Chondrocyte (in vitro differentiated cells): ENCODE measurements at regions not wholly inside any gene's neighbourhood (a gene's known extent, or its start where the extent isn't known, plus 50 kb on each side); places are given as distances from the start of the nearest gene placed in this dataset.
"Not testable (repeated sequence)": the region's sequence is repeated elsewhere in the genome, so short reads cannot be mapped to it uniquely, and the experiment has no call there.

Experiments
- DNase-seq: peaks from one replicate; pipeline ENCODE4 v3.0.0; 2021; ENCODE audit warnings: mixed read lengths, low spot score
- H3K27ac Mint-ChIP-seq: one replicate; pipeline ENCODE4 v1.8.0; 2021; ENCODE audit warnings: mild to moderate bottlenecking, moderate library complexity, mixed read lengths; ENCODE audit not compliant: unreplicated experiment
- H3K27me3 Mint-ChIP-seq: 2 replicates; pipeline ENCODE4 v1.8.0; 2021; ENCODE audit warnings: low read depth, mixed read lengths
- H3K36me3 Mint-ChIP-seq: 2 replicates; pipeline ENCODE4 v1.8.0; 2021; ENCODE audit warnings: low read depth, mixed read lengths
- H3K4me1 Mint-ChIP-seq: 2 replicates; pipeline ENCODE4 v1.8.0; 2021; ENCODE audit warnings: low read depth, mild to moderate bottlenecking, mixed read lengths
- H3K4me3 Mint-ChIP-seq: one replicate; pipeline ENCODE4 v1.8.0; 2021; ENCODE audit warnings: mild to moderate bottlenecking, moderate library complexity, mixed read lengths; ENCODE audit not compliant: unreplicated experiment
- H3K9me3 Mint-ChIP-seq: 2 replicates; pipeline ENCODE4 v1.8.0; 2021; ENCODE audit warnings: low read depth, mixed read lengths

- not testable (repeated sequence) for DNase-seq, H3K27ac Mint-ChIP-seq, H3K4me3 Mint-ChIP-seq, H3K4me1 Mint-ChIP-seq, H3K9me3 Mint-ChIP-seq, H3K27me3 Mint-ChIP-seq, H3K36me3 Mint-ChIP-seq
Observed at GRCh38 chr2:87280596-87281355, 259.1 kb upstream of the PLGLB1 start.

- H3K27ac Mint-ChIP-seq, H3K4me1 Mint-ChIP-seq, H3K36me3 Mint-ChIP-seq, H3K9me3 Mint-ChIP-seq, DNase-seq, H3K4me3 Mint-ChIP-seq, H3K27me3 Mint-ChIP-seq: not testable (repeated sequence)
Observed at GRCh38 chr2:87283735-87284470, 262.3 kb upstream of the PLGLB1 start.

- not testable (repeated sequence) for H3K4me3 Mint-ChIP-seq
Observed at GRCh38 chr2:87284471-87284772, 262.8 kb upstream of the PLGLB1 start.

GRCh38 chr2:87285139-87285538 is 263.5 kb upstream of the PLGLB1 start:
- H3K4me3 Mint-ChIP-seq, DNase-seq, H3K27me3 Mint-ChIP-seq, H3K4me1 Mint-ChIP-seq, H3K36me3 Mint-ChIP-seq, H3K27ac Mint-ChIP-seq, H3K9me3 Mint-ChIP-seq: not testable (repeated sequence)

More at GRCh38 chr2:87284471-87284772, 262.8 kb upstream of the PLGLB1 start:
- H3K27me3 Mint-ChIP-seq, H3K27ac Mint-ChIP-seq, H3K4me1 Mint-ChIP-seq, DNase-seq, H3K9me3 Mint-ChIP-seq, H3K36me3 Mint-ChIP-seq: not testable (repeated sequence)

- H3K36me3 Mint-ChIP-seq, H3K4me3 Mint-ChIP-seq, H3K27ac Mint-ChIP-seq, H3K27me3 Mint-ChIP-seq, H3K9me3 Mint-ChIP-seq, DNase-seq, H3K4me1 Mint-ChIP-seq: not testable (repeated sequence)
Observed at GRCh38 chr2:87290566-87291307, 269.1 kb upstream of the PLGLB1 start.

GRCh38 chr2:87291400-87292200 is 270.0 kb upstream of the PLGLB1 start:
- H3K4me3 Mint-ChIP-seq, H3K27ac Mint-ChIP-seq, H3K4me1 Mint-ChIP-seq, H3K36me3 Mint-ChIP-seq, H3K9me3 Mint-ChIP-seq, H3K27me3 Mint-ChIP-seq, DNase-seq: not testable (repeated sequence)

GRCh38 chr2:87293931-87294594 is 272.4 kb upstream of the PLGLB1 start:
- H3K4me3 Mint-ChIP-seq, H3K27me3 Mint-ChIP-seq, H3K4me1 Mint-ChIP-seq, H3K9me3 Mint-ChIP-seq, H3K36me3 Mint-ChIP-seq, H3K27ac Mint-ChIP-seq, DNase-seq: not testable (repeated sequence)

- H3K27me3 Mint-ChIP-seq, H3K36me3 Mint-ChIP-seq, H3K27ac Mint-ChIP-seq, H3K4me1 Mint-ChIP-seq, H3K4me3 Mint-ChIP-seq, DNase-seq, H3K9me3 Mint-ChIP-seq: not testable (repeated sequence)
Observed at GRCh38 chr2:87295135-87295534, 273.5 kb upstream of the PLGLB1 start.

GRCh38 chr2:87301349-87301748 is 279.7 kb upstream of the PLGLB1 start:
- not testable (repeated sequence) for H3K36me3 Mint-ChIP-seq, H3K27ac Mint-ChIP-seq, H3K4me1 Mint-ChIP-seq, DNase-seq, H3K4me3 Mint-ChIP-seq, H3K9me3 Mint-ChIP-seq, H3K27me3 Mint-ChIP-seq

GRCh38 chr2:87301871-87302270 is 280.2 kb upstream of the PLGLB1 start:
- H3K4me3 Mint-ChIP-seq, H3K27me3 Mint-ChIP-seq, DNase-seq, H3K4me1 Mint-ChIP-seq, H3K9me3 Mint-ChIP-seq, H3K36me3 Mint-ChIP-seq, H3K27ac Mint-ChIP-seq: not testable (repeated sequence)

- not testable (repeated sequence) for H3K9me3 Mint-ChIP-seq, H3K27ac Mint-ChIP-seq, H3K36me3 Mint-ChIP-seq, H3K4me1 Mint-ChIP-seq, H3K27me3 Mint-ChIP-seq, DNase-seq, H3K4me3 Mint-ChIP-seq
Observed at GRCh38 chr2:87308621-87309020, 287.0 kb upstream of the PLGLB1 start.

GRCh38 chr2:87309785-87310184 is 288.1 kb upstream of the PLGLB1 start:
- H3K9me3 Mint-ChIP-seq, DNase-seq: not testable (repeated sequence)

More at GRCh38 chr2:87309785-87310184, 288.1 kb upstream of the PLGLB1 start:
- H3K4me1 Mint-ChIP-seq, H3K27me3 Mint-ChIP-seq, H3K4me3 Mint-ChIP-seq, H3K27ac Mint-ChIP-seq, H3K36me3 Mint-ChIP-seq: not testable (repeated sequence)
